Cerebellar nuclear complex (tissue), 1 donor: ENCODE measurements at regions not wholly inside any gene's neighbourhood (a gene's known extent, or its start where the extent isn't known, plus 50 kb on each side); places are given as distances from the start of the nearest gene placed in this dataset.
"Not testable (repeated sequence)": the region's sequence is repeated elsewhere in the genome, so short reads cannot be mapped to it uniquely, and the experiment has no call there.

Experiments used
- DNase-seq, 2 experiments: peaks; one replicate each; lab custom pipeline; 2025; lab: John Stamatoyannopoulos, UW

GRCh38 chr4:189822326-189822725 is 118.3 kb upstream of the FRG1 start:
- DNase-seq: no peak

GRCh38 chr4:189823591-189823990 is 117.1 kb upstream of the FRG1 start:
- DNase-seq: peak; percentile 71 to 87

GRCh38 chr4:189825466-189825865 is 115.2 kb upstream of the FRG1 start:
- DNase-seq: no peak

- DNase-seq: no peak
Observed at GRCh38 chr4:189826657-189827056, 114.0 kb upstream of the FRG1 start.

- DNase-seq: no peak
Observed at GRCh38 chr4:189828081-189828697, 112.5 kb upstream of the FRG1 start.

DNA sequence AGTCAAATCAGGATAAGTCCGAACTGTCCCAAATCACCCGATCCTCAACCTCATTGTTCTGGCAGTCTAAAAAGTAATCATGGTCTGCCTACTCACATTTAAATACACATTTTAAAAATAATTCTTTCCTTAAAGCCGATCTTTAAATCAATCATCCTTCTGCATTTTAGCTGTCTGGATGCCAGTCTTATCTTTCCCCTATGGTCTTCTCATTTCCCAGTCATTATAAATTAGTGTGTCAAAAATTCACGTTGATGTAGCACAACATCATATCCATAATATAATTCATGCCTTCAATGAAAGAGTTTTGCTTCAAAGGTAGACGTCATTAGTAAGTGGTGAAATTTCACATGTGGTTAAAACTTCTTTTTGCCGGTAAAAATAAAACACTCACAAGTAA is 108.1 kb upstream of the FRG1 start:
- DNase-seq: no peak

- no peak for DNase-seq
Observed at GRCh38 chr4:189834616-189835015, 106.1 kb upstream of the FRG1 start.

DNA sequence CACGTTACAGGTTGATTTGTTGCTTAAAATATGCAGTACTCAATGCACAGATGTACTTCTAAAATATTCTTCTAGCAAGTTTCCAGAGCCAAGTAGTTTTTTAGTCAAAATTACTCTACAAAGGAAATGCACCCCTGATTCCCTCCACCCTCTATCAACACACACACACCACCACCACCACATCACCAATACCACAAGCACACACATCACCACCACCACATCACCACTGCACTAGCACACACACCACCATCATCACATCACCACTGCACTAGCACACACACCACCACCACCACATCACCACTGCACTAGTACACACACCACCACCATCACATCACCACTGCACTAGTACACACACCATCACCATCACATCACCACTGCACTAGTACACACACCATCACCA is 105.2 kb upstream of the FRG1 start:
- DNase-seq: no peak

- no peak for DNase-seq
Observed at GRCh38 chr4:189837471-189837870, 103.2 kb upstream of the FRG1 start.

DNA sequence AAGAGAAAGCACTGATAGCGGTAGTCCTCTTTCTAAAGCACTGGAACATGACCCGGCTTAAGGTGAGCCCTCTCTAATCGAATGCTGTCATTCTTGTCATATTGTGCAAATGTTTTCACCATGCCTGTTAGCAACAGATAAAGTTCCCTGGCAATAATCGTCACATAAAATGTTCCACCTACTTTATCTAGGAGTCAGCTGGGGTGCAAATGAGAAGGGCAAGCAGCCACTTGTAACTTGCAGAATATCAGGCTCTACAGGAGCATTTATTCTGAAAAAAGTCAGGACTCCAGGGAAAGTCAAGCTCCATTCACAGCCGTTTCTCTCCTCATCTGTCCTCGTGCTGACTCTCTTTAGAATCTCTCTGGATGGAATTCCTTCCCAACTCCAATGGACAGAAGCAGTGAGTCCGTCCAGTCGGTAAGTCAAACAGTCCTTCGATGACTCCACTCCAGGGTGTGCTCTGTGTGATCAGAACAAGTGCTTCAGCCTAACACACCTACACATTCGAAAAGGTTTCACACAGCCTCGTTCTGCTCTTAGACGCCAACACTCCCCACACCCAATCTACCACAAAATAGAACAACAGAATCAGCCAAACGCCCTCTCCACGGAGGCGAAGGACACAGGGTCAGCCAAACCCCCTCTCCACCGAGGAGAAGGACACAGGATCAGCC is 101.7 kb upstream of the FRG1 start:
- no peak for DNase-seq

DNA sequence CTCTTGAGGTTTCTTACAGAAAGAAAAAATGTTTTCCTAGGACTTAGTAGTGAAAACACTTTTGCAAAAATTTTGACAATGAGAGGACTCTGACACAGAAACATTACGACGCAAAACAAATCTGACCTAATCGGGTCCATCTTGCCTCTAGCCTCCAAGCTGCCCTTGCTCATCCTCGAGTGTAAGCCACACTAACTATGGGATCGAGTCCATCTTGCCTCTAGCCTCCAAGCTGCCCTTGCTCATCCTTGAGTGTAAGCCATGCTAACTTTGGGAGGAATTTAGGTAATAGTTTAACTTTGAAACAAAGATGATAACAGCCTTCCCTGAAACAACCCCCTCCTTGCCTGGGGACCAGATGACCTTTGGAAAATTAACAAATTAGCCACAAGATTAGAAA is 100.3 kb upstream of the FRG1 start:
- no peak for DNase-seq

GRCh38 chr4:189843413-189844009 is 97.2 kb upstream of the FRG1 start:
- no peak for DNase-seq

DNA sequence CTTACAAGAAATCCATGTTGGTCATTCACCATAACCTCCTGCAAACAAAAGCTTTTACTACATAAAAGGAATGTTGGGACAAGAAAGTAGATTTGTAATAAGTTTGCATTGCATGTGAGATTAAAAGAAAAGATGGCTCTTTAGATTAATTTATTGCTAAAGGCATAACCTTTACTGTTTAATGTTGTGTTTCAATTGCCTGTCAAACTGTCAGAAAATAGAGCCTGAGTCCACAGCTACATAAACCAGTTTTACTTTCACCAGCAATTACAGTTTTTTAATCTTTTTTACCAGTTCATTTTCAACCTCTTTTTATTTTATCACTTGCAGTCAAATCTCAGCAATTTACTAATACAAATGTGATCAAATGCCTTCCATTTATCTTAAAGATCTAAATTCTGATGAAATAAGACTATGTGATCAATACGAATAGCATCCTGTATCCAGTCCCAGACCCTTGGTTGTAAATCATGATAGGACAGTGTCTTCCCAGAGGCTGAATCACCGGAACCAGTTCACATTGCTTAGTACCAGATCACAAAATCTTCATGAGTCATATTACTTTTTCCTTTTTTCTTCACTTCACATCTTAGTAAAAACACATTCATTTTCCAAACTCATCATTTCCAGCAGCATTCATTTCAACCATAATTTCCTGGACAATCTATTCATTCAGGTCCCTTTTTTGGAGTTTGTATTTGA is 95.4 kb upstream of the FRG1 start:
- no peak for DNase-seq

DNA sequence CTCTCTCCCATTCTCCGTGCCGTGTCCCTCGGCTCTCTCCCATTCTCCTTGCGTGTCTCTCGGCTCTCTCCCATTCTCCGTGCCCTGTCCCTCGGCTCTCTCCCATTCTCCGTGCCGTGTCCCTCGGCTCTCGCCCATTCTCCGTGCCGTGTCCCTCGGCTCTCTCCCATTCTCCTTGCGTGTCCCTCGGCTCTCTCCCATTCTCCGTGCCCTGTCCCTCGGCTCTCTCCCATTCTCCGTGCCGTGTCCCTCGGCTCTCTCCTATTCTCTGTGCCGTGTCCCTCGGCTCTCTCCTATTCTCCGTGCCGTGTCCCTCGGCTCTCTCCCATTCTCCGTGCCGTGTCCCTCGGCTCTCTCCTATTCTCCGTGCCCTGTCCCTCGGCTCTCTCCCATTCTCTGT is 94.6 kb upstream of the FRG1 start:
- not testable (repeated sequence) for DNase-seq

- DNase-seq: not testable (repeated sequence)
Observed at GRCh38 chr4:189846608-189847007, 94.1 kb upstream of the FRG1 start.

DNA sequence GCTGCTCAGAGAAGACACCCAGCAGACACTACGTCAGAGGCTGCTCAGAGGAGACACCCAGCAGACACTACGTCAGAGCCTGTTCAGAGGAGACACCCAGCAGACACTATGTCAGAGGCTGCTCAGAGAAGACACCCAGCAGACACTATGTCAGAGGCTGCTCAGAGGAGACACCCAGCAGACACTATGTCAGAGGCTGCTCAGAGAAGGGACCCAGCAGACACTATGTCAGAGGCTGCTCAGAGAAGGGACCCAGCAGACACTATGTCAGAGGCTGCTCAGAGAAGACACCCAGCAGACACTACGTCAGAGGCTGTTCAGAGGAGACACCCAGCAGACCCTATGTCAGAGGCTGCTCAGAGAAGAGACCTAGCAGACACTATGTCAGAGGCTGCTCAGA is 92.0 kb upstream of the FRG1 start:
- DNase-seq: not testable (repeated sequence)

DNA sequence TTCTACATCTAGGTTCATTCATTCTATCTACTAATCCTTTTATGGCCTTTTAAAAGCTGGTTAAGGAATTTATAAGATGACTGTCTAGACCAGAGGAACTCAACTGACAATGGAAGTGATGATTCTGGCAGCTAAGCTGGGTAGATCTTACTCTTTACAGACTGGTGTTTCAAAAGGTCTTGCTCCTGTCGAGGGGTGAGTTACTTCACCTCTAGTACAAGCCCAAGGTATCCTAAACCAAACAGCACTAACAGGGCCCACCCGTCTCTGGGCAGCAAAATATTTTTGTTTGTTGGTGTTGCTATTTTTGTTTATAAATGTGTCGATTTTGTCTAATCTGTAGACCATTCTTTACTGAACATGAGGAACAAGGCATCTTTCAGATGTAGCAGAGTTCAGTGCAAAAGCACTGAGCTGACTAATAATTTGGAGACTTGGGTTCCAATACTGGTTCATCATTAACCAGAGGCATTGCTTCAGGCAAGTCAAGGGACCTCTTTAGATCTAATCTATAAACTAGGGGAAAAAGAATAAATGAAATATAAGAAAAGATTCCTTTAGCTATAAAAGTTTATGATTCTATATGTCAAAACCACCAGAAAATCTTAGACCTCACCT is 90.3 kb upstream of the FRG1 start:
- no peak for DNase-seq

DNA sequence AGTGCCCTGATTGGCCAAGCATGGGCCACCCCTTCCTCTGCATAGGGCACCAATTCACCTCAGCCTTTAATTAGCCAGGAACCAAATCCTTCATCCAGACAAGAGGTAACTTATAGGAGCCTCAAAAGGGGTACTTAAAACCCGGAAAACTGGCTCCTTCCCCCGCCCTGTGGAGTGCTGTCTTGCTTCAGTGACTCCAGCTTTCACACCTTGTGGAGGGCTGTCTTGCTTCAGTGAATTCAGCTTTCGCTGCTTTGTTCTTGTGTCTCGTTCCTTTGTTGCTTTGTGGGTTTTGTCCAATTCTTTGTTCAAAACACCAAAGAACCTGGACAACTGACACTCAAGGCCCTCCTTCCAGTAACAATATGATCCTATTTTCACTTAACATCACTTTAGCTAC is 82.2 kb upstream of the FRG1 start:
- no peak for DNase-seq

DNA sequence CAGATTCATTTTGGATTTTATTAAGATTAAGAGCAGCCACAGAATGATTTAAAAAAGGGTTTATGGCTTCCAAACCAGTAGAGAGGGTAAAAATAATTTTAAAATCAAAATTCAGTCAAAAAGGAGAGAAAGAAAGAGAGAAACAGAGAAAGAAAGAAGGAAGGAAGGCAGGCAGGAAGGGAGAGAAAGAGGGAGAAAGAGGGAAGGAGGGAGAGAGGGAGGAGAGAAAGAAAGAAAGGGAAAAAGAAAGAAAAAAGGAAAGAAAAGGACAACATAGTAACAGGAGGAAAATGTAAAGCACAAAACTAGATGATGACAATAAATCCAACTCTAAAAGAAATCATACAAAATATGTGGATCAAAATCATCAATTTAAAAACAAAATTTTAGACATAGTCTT is 79.6 kb upstream of the FRG1 start:
- no peak for DNase-seq

DNA sequence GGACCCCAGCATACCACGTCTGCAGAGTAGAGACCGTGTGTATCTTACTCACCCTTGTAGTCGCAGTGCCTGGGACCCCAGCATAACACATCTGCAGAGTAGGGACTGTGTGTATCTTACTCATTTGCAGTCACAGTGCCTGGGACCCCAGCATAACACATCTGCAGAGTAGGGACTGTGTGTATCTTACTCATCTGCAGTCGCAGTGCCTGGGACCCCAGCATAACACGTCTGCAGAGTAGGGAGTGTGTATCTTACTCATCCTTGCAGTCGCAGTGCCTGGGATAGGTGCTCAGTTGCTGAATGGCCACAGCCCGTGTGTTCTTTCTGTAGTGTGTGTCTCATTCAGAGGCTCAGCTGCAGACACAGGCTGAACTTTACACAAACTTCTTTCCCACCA is 71.4 kb upstream of the FRG1 start:
- no peak for DNase-seq

DNA sequence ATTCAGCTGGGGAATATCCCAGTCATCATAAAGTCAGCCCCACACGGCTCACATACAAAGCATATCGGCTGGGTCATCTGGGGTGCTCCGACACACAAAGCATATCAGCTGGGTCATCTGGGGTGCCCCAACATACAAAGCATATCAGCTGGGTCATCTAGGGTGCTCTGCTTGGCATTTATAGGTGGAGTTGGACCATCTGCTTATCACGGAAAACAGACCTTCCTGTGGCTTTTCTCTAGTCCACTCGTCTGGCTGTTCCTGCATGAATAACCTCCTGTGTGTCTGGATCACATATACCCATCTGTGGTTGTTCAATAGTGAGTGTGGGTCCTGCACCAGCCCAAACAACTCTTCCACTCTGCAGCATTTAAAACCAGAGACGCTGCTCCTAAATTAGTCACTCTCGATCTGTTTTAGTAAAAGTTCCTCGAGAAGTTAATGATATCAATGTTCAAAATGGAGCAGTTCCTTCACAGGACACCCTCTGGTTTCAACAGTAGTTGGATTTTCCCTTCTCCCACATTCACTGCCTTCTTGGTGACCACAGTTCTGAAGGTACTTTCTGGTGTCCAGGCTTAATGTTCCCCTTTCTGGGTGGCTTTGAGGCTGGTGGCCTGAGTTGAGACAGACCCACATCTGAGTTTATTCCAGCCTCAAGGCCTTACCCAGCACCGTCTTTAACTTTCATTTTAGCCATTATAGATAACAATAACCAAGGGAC is 70.0 kb upstream of the FRG1 start:
- no peak for DNase-seq

- DNase-seq: no peak
Observed at GRCh38 chr4:189874591-189874990, 66.1 kb upstream of the FRG1 start.
